OCI-LY3 (cell line): ENCODE measurements at regions not wholly inside any gene's neighbourhood (a gene's known extent, or its start where the extent isn't known, plus 50 kb on each side); places are given as distances from the start of the nearest gene placed in this dataset.
"Not testable (repeated sequence)": the region's sequence is repeated elsewhere in the genome, so short reads cannot be mapped to it uniquely, and the experiment has no call there.

ENCODE experiments used
- H2AFZ ChIP-seq: fragments of 200-600, 300-600 bp; shearing (Covaris generic); 2 replicates; pipeline ENCODE4 v1.6.0; 2014; ENCODE audit warnings: antibody characterized with exemption, low read depth, low read length
- H3K27ac ChIP-seq: fragments of 200-600, 300-600 bp; sonication (generic); 2 replicates; pipeline ENCODE4 v1.5.1; 2014; ENCODE audit warnings: mild to moderate bottlenecking, low read length, moderate library complexity, mixed read lengths
- H3K27me3 ChIP-seq: fragments of 200-600, 300-600 bp; sonication (generic); 2 replicates; pipeline ENCODE4 v1.6.1; 2014; ENCODE audit warnings: low read depth, low read length, mixed read lengths
- H3K36me3 ChIP-seq: fragments of 200-600, 300-600 bp; sonication (generic); replicated peaks from 2 replicates; pipeline ENCODE3; 2014; ENCODE audit warnings: low read depth, low read length, mixed read lengths
- H3K4me1 ChIP-seq: fragments of 300-600, 200-600 bp; sonication (generic); 2 replicates; pipeline ENCODE4 v1.6.1; 2014; ENCODE audit warnings: low read length, mixed read lengths
- H3K4me2 ChIP-seq: fragments of 200-600, 300-600 bp; sonication (generic); 2 replicates; pipeline ENCODE4 v1.6.1; 2014; ENCODE audit warnings: low read length, mixed read lengths
- H3K4me3 ChIP-seq: fragments of 300-600, 200-600 bp; sonication (generic); 2 replicates; pipeline ENCODE4 v1.5.1; 2014; ENCODE audit warnings: antibody characterized with exemption, mild to moderate bottlenecking, low read length, moderate library complexity
- H3K79me2 ChIP-seq: fragments of 300-600, 200-600 bp; shearing (Covaris generic); 2 replicates; pipeline ENCODE4 v1.6.1; 2014; ENCODE audit warnings: mild to moderate bottlenecking, low read length, mixed read lengths
- H3K9ac ChIP-seq: fragments of 300-600, 200-600 bp; shearing (Covaris generic); 2 replicates; pipeline ENCODE4 v1.6.0; 2014; ENCODE audit warnings: mild to moderate bottlenecking, low read length, moderate library complexity
- H3K9me3 ChIP-seq: fragments of 200-600, 300-600 bp; shearing (Covaris generic); 2 replicates; pipeline ENCODE4 v1.6.1; 2014; ENCODE audit warnings: low read length, mixed read lengths; ENCODE audit not compliant: insufficient read depth
- H4K20me1 ChIP-seq: fragments of 200-600, 300-600 bp; sonication (generic); 2 replicates; pipeline ENCODE4 v1.6.1; 2016; ENCODE audit warnings: low read length, mixed read lengths; ENCODE audit not compliant: insufficient read depth
- CTCF ChIP-seq: fragments of 200-600, 300-600 bp; sonication (generic); IDR thresholded peaks from 2 replicates; pipeline ENCODE4 v1.5.1; 2014; ENCODE audit warnings: antibody characterized with exemption, low read length, low read depth
- EZH2phosphoT487 ChIP-seq: fragments of 200-600 bp; shearing (Covaris generic); IDR thresholded peaks from 2 replicates; pipeline ENCODE4 v1.6.1; 2018; ENCODE audit warnings: antibody characterized with exemption, mixed run types, low read depth

- TF ChIP-seq CTCF (no peak), EZH2phosphoT487 (no peak)
- Histone ChIP-seq H3K9me3 (0 out of 2 replicates have a peak, but pooled peaks cover 3% of the 10 kb centered on the region), H3K4me1 (peaks cover 7% of the 10 kb centered on the region; the same call in 1 of the 2 replicates), H3K36me3 (no peaks in the 10 kb centered on the region), H2AFZ (no peak overlapping the region), H4K20me1 (no peaks in the 10 kb centered on the region), H3K4me2 (no peak overlapping the region), H3K79me2 (no peaks in the 10 kb centered on the region), H3K27me3 (no peaks in the 10 kb centered on the region), H3K27ac (no peak overlapping the region), H3K9ac (no peak overlapping the region), H3K4me3 (no peak overlapping the region)
Observed at GRCh38 chr3:156050918-156051317, 69.5 kb upstream of the KCNAB1 start.

- Histone ChIP-seq H3K4me1 (peaks cover 7% of the 10 kb centered on the region; the same call in 1 of the 2 replicates), H3K4me2 (no peak overlapping the region), H3K4me3 (no peak overlapping the region), H2AFZ (no peak overlapping the region), H3K27me3 (no peaks in the 10 kb centered on the region), H3K9me3 (0 out of 2 replicates have a peak, but pooled peaks cover 3% of the 10 kb centered on the region), H3K9ac (no peak overlapping the region), H3K27ac (no peak overlapping the region), H4K20me1 (no peaks in the 10 kb centered on the region), H3K36me3 (no peaks in the 10 kb centered on the region), H3K79me2 (no peaks in the 10 kb centered on the region)
- TF ChIP-seq EZH2phosphoT487 (no peak), CTCF (no peak)
Observed at GRCh38 chr3:156051651-156052050, 68.7 kb upstream of the KCNAB1 start.

- Histone ChIP-seq H3K4me1 (peaks cover 7% of the 10 kb centered on the region; the same call in 1 of the 2 replicates), H3K4me2 (no peak overlapping the region), H3K9me3 (0 out of 2 replicates have a peak, but pooled peaks cover 3% of the 10 kb centered on the region), H3K27ac (no peak overlapping the region), H3K27me3 (no peaks in the 10 kb centered on the region), H3K9ac (no peak overlapping the region), H2AFZ (no peak overlapping the region), H3K79me2 (no peaks in the 10 kb centered on the region), H4K20me1 (no peaks in the 10 kb centered on the region), H3K36me3 (no peaks in the 10 kb centered on the region), H3K4me3 (no peak overlapping the region)
- TF ChIP-seq EZH2phosphoT487 (no peak), CTCF (no peak)
Observed at GRCh38 chr3:156052115-156052514, 68.3 kb upstream of the KCNAB1 start.

- TF ChIP-seq EZH2phosphoT487 = no peak
- no peak for TF ChIP-seq CTCF
- Histone ChIP-seq H3K79me2 (no peaks in the 10 kb centered on the region), H3K9me3 (no peaks in the 10 kb centered on the region), H3K27ac (no peak overlapping the region), H3K4me2 (peak overlapping the region; percentile 68), H3K4me1 (peaks cover 20% of the 10 kb centered on the region), H3K27me3 (no peaks in the 10 kb centered on the region), H3K36me3 (no peaks in the 10 kb centered on the region), H3K9ac (no peak overlapping the region), H4K20me1 (no peaks in the 10 kb centered on the region), H3K4me3 (peak overlapping the region; percentile 37; the same call in 1 of the 2 replicates), H2AFZ (no peak overlapping the region)
Observed at GRCh38 chr3:156059950-156060501, 60.4 kb upstream of the KCNAB1 start.

GRCh38 chr3:156068151-156068550 is 52.2 kb upstream of the KCNAB1 start:
- not testable (repeated sequence) for H3K27ac ChIP-seq, H3K36me3 ChIP-seq, H3K4me2 ChIP-seq, H3K4me3 ChIP-seq, H3K79me2 ChIP-seq, H3K4me1 ChIP-seq, H3K9me3 ChIP-seq, H4K20me1 ChIP-seq, H2AFZ ChIP-seq, H3K9ac ChIP-seq, H3K27me3 ChIP-seq
